MCF 10A (cell line): ENCODE measurements at regions not wholly inside any gene's neighbourhood (a gene's known extent, or its start where the extent isn't known, plus 50 kb on each side); places are given as distances from the start of the nearest gene placed in this dataset.

Source experiments
- BruUV-seq: library from RNA; stranded (reverse); fragments of 400-500 nt; replicated peaks from 2 replicates; lab custom pipeline; 2021; lab: Mats Ljungman, UMichigan
- CTCF ChIA-PET: fragments of 300-600 bp; sonication (Branson Sonifier 250); formaldehyde crosslinking; extraction: SDS; loops from one replicate; lab custom pipeline; 2021; ENCODE audit warnings: antibody characterized with exemption, inconsistent platforms; lab: Yijun Ruan, JAX
- POLR2A ChIA-PET: fragments of 300-600, 350-650 bp; sonication (Branson Sonifier 250); formaldehyde crosslinking; extraction: SDS; loops from one replicate; lab custom pipeline; 2020; ENCODE audit warnings: antibody characterized with exemption, inconsistent platforms; lab: Yijun Ruan, JAX
- DNase-seq: peaks from one replicate; pipeline ENCODE4 v3.0.0-alpha.2; 2018; ENCODE audit not compliant: unreplicated experiment
- H3K27ac Mint-ChIP-seq: one replicate; pipeline ENCODE4 v1.8.0; 2022; ENCODE audit warnings: mild to moderate bottlenecking, low read depth, mixed read lengths; ENCODE audit not compliant: unreplicated experiment
- H3K27me3 Mint-ChIP-seq: one replicate; pipeline ENCODE4 v1.8.0; 2022; ENCODE audit warnings: mixed read lengths; ENCODE audit not compliant: insufficient read depth, unreplicated experiment
- H3K36me3 Mint-ChIP-seq: one replicate; pipeline ENCODE4 v1.8.0; 2022; ENCODE audit warnings: mild to moderate bottlenecking, moderate library complexity, mixed read lengths; ENCODE audit not compliant: insufficient read depth, unreplicated experiment
- H3K4me1 Mint-ChIP-seq: one replicate; pipeline ENCODE4 v1.8.0; 2022; ENCODE audit warnings: mixed read lengths; ENCODE audit not compliant: insufficient read depth, unreplicated experiment
- H3K4me3 Mint-ChIP-seq: one replicate; pipeline ENCODE4 v1.8.0; 2022; ENCODE audit warnings: mild to moderate bottlenecking, moderate library complexity, mixed read lengths; ENCODE audit not compliant: unreplicated experiment
- H3K9me3 Mint-ChIP-seq: one replicate; pipeline ENCODE4 v1.8.0; 2022; ENCODE audit warnings: mixed read lengths; ENCODE audit not compliant: unreplicated experiment
- CTCF ChIP-seq: fragments of 200-600 bp; IDR thresholded peaks from one replicate; pipeline ENCODE4 v1.8.0; 2022; ENCODE audit warnings: antibody characterized with exemption, mild to moderate bottlenecking; ENCODE audit not compliant: unreplicated experiment
- intact Hi-C: fragments of 100-400 bp; cut with micrococcal nuclease; formaldehyde crosslinking; loops from 2 replicates; pipeline ENCODE4 v1.14.1; 2022

GRCh38 chr9:22382331-22382730 lies 64.3 kb upstream of the DMRTA1 start:
- H3K27ac Mint-ChIP-seq, result no peak overlapping the region
- H3K9me3 Mint-ChIP-seq, result no peaks in the 10 kb centered on the region
- ChIA-PET POLR2A (no interaction called here), CTCF (no interaction called here)
- no peaks in the 10 kb centered on the region for H3K36me3 Mint-ChIP-seq
- H3K27me3 Mint-ChIP-seq, result no peaks in the 10 kb centered on the region
- TF ChIP-seq CTCF, result no peak
- intact Hi-C loops, result no loop called here
- no peak for DNase-seq
- H3K4me1 Mint-ChIP-seq, result no peaks in the 10 kb centered on the region
- no peak overlapping the region for H3K4me3 Mint-ChIP-seq
- no TSS peak for BruUV-seq

GRCh38 chr9:22383718-22384117 lies 62.9 kb upstream of the DMRTA1 start:
- ChIA-PET POLR2A (no interaction called here), CTCF (no interaction called here)
- H3K27me3 Mint-ChIP-seq, result no peaks in the 10 kb centered on the region
- TF ChIP-seq CTCF, result no peak
- no peaks in the 10 kb centered on the region for H3K9me3 Mint-ChIP-seq
- no peaks in the 10 kb centered on the region for H3K4me1 Mint-ChIP-seq
- H3K36me3 Mint-ChIP-seq, result no peaks in the 10 kb centered on the region
- BruUV-seq, result no TSS peak
- H3K27ac Mint-ChIP-seq, result no peak overlapping the region
- no peak overlapping the region for H3K4me3 Mint-ChIP-seq
- intact Hi-C loops, result no loop called here
- no peak for DNase-seq

GRCh38 chr9:22389271-22389670 lies 57.4 kb upstream of the DMRTA1 start:
- no peak for DNase-seq
- ChIA-PET POLR2A (interaction anchor here (0.9 kb wide), 1 partner anchor 11 kb away, joined by 3 read pairs; no protein-coding TSS in a partner anchor), CTCF (interaction anchor here (0.7 kb wide), 1 partner anchor 29 kb away, joined by 3 read pairs; no protein-coding TSS in a partner anchor)
- BruUV-seq, result no TSS peak
- no peaks in the 10 kb centered on the region for H3K9me3 Mint-ChIP-seq
- no peak overlapping the region for H3K27ac Mint-ChIP-seq
- intact Hi-C loops, result no loop called here
- no peak for TF ChIP-seq CTCF
- no peaks in the 10 kb centered on the region for H3K36me3 Mint-ChIP-seq
- no peaks in the 10 kb centered on the region for H3K4me1 Mint-ChIP-seq
- H3K4me3 Mint-ChIP-seq, result no peak overlapping the region
- H3K27me3 Mint-ChIP-seq, result no peaks in the 10 kb centered on the region

GRCh38 chr9:22392523-22392922 lies 54.1 kb upstream of the DMRTA1 start:
- BruUV-seq, result no TSS peak
- intact Hi-C loops, result no loop called here
- CTCF ChIA-PET, result no interaction called here
- no peak overlapping the region for H3K27ac Mint-ChIP-seq
- H3K4me3 Mint-ChIP-seq, result no peak overlapping the region
- H3K27me3 Mint-ChIP-seq, result no peaks in the 10 kb centered on the region
- no peaks in the 10 kb centered on the region for H3K36me3 Mint-ChIP-seq
- peaks cover 6% of the 10 kb centered on the region for H3K4me1 Mint-ChIP-seq
- H3K9me3 Mint-ChIP-seq, result no peaks in the 10 kb centered on the region
- DNase-seq, result no peak
- no peak for TF ChIP-seq CTCF
- POLR2A ChIA-PET, result no interaction called here
